Ishikawa (cell line): ENCODE measurements at regions not wholly inside any gene's neighbourhood (a gene's known extent, or its start where the extent isn't known, plus 50 kb on each side); places are given as distances from the start of the nearest gene placed in this dataset.

ENCODE experiments used
- CEBPB ChIP-seq: IDR thresholded peaks from 2 replicates; pipeline ENCODE4 v1.6.1; 2012
- CREB1 ChIP-seq: IDR thresholded peaks from 2 replicates; pipeline ENCODE4 v1.6.1; 2012; ENCODE audit warnings: low read depth
- EGR1 ChIP-seq: IDR thresholded peaks from 2 replicates; pipeline ENCODE4 v1.6.1; 2012
- EP300 ChIP-seq: IDR thresholded peaks from 2 replicates; pipeline ENCODE4 v1.6.1; 2012; ENCODE audit warnings: borderline replicate concordance
- FOXM1 ChIP-seq: IDR thresholded peaks from 2 replicates; pipeline ENCODE4 v1.6.1; 2012; ENCODE audit warnings: low read depth, borderline replicate concordance
- MAX ChIP-seq: IDR thresholded peaks from 2 replicates; pipeline ENCODE4 v1.6.1; 2012
- RAD21 ChIP-seq: IDR thresholded peaks from 2 replicates; pipeline ENCODE4 v1.6.1; 2012; ENCODE audit warnings: low read depth
- REST ChIP-seq: IDR thresholded peaks from 2 replicates; pipeline ENCODE4 v1.6.1; 2012; ENCODE audit warnings: low read depth, mild to moderate bottlenecking
- TAF1 ChIP-seq: IDR thresholded peaks from 2 replicates; pipeline ENCODE4 v1.6.1; 2012; ENCODE audit warnings: low read depth, mild to moderate bottlenecking
- TCF12 ChIP-seq: IDR thresholded peaks from 2 replicates; pipeline ENCODE4 v1.6.1; 2012; ENCODE audit warnings: low read depth
- YY1 ChIP-seq: IDR thresholded peaks from 2 replicates; pipeline ENCODE4 v1.6.1; 2012; ENCODE audit warnings: low read depth
- ZBTB7A ChIP-seq: IDR thresholded peaks from 2 replicates; pipeline ENCODE4 v1.6.1; 2012; ENCODE audit warnings: low read depth

GRCh38 chr13:111865826-111866225, 201.1 kb upstream of the SOX1 start:
- TF ChIP-seq TAF1, result no peak
- TF ChIP-seq RAD21, result no peak
- TF ChIP-seq MAX, result no peak
- no peak for TF ChIP-seq REST
- TF ChIP-seq EP300, result no peak
- TF ChIP-seq FOXM1, result no peak
- TF ChIP-seq YY1, result no peak
- TF ChIP-seq CREB1, result no peak
- TF ChIP-seq TCF12, result no peak
- TF ChIP-seq CEBPB, result no peak
- no peak for TF ChIP-seq ZBTB7A
- no peak for TF ChIP-seq EGR1
